ENCODE measurements at regions not wholly inside any gene's neighbourhood (a gene's known extent, or its start where the extent isn't known, plus 50 kb on each side); places are given as distances from the start of the nearest gene placed in this dataset.

DNA sequence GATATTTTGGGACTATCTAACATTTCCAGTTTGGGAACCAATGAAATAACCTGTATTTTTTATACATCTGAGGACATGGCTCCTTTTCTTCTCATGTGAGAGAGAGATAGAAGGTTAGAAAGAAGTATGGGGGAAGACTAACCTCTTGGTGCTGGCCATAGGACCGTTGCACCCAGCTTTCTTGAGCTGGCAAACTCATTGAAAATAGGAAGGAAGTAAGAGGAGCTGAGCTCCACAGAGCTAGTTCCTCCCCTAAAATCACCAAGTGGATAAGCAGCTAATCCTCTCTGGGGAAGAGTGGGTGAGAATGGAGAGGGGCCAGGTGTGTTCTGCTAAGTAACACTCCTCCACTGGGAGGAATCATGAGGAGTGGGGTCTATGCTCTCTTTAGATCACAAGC is 387.4 kb upstream of the CADM1 start:
- no peaks in the 10 kb centered on the region for H3K27me3 ChIP-seq
- H4K20me1 ChIP-seq (ENCODE audit: low read depth), result no peaks in the 10 kb centered on the region
- no peak overlapping the region for H3K4me3 Mint-ChIP-seq
- H3K36me3 Mint-ChIP-seq, result no peaks in the 10 kb centered on the region
- no peaks in the 10 kb centered on the region for H3K36me3 ChIP-seq
- H3K79me2 ChIP-seq (ENCODE audit: low read depth), result no peaks in the 10 kb centered on the region
- H3K4me2 ChIP-seq, result no peak overlapping the region
- H3K27ac ChIP-seq, result no peak overlapping the region
- TF ChIP-seq, protein P1, sequence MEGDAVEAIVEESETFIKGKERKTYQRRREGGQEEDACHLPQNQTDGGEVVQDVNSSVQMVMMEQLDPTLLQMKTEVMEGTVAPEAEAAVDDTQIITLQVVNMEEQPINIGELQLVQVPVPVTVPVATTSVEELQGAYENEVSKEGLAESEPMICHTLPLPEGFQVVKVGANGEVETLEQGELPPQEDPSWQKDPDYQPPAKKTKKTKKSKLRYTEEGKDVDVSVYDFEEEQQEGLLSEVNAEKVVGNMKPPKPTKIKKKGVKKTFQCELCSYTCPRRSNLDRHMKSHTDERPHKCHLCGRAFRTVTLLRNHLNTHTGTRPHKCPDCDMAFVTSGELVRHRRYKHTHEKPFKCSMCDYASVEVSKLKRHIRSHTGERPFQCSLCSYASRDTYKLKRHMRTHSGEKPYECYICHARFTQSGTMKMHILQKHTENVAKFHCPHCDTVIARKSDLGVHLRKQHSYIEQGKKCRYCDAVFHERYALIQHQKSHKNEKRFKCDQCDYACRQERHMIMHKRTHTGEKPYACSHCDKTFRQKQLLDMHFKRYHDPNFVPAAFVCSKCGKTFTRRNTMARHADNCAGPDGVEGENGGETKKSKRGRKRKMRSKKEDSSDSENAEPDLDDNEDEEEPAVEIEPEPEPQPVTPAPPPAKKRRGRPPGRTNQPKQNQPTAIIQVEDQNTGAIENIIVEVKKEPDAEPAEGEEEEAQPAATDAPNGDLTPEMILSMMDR (IDR thresholded peaks at IDR 0.05), result no peak
- TF ChIP-seq EZH2 (IDR thresholded peaks at IDR 0.05), result no peak
- no peak for TF ChIP-seq EZH2phosphoT487 (IDR thresholded peaks at IDR 0.05)
- DNase-seq (ENCODE audit: low spot score), result no peak
- peaks cover 6% of the 10 kb centered on the region for H3K4me1 Mint-ChIP-seq
- H3K4me1 ChIP-seq, result peaks cover 4% of the 10 kb centered on the region
- H3K9ac ChIP-seq, result no peak overlapping the region
- H3K27ac Mint-ChIP-seq, result no peak overlapping the region
- no peak overlapping the region for H3K4me3 ChIP-seq
- H3K27me3 Mint-ChIP-seq (ENCODE audit: insufficient read depth, low read depth), result peaks cover 9% of the 10 kb centered on the region
- H3K9me3 Mint-ChIP-seq, result no peaks in the 10 kb centered on the region
- H3K9me3 ChIP-seq (ENCODE audit: low read depth), result no peaks in the 10 kb centered on the region
- H2AFZ ChIP-seq (replicated peaks), result no peak overlapping the region
- H3F3A ChIP-seq (ENCODE audit: low read depth), result no peaks in the 10 kb centered on the region

GRCh38 chr11:115890500-115890899 is 386.3 kb upstream of the CADM1 start:
- Histone ChIP-seq H3K79me2 (ENCODE audit: low read depth) (no peaks in the 10 kb centered on the region), H3K36me3 (no peaks in the 10 kb centered on the region), H3K27ac (no peak overlapping the region), H3K4me3 (no peak overlapping the region), H3K9ac (no peak overlapping the region), H2AFZ (replicated peaks) (no peak overlapping the region), H3K4me2 (no peak overlapping the region), H3K4me1 (peaks cover 15% of the 10 kb centered on the region), H3K27me3 (no peaks in the 10 kb centered on the region), H3K9me3 (ENCODE audit: low read depth) (no peaks in the 10 kb centered on the region), H4K20me1 (ENCODE audit: low read depth) (no peaks in the 10 kb centered on the region), H3F3A (ENCODE audit: low read depth) (peaks cover 10% of the 10 kb centered on the region)
- Mint-ChIP-seq H3K4me1 (peaks cover 16% of the 10 kb centered on the region), H3K4me3 (no peak overlapping the region), H3K9me3 (no peaks in the 10 kb centered on the region), H3K27ac (no peak overlapping the region), H3K36me3 (no peaks in the 10 kb centered on the region), H3K27me3 (ENCODE audit: insufficient read depth, low read depth) (peaks cover 9% of the 10 kb centered on the region)
- TF ChIP-seq EZH2 (IDR thresholded peaks at IDR 0.05) (no peak), EZH2phosphoT487 (IDR thresholded peaks at IDR 0.05) (no peak)
- TF ChIP-seq, protein P1 (IDR thresholded peaks at IDR 0.05), result no peak
- DNase-seq (ENCODE audit: low spot score), result no peak

DNA sequence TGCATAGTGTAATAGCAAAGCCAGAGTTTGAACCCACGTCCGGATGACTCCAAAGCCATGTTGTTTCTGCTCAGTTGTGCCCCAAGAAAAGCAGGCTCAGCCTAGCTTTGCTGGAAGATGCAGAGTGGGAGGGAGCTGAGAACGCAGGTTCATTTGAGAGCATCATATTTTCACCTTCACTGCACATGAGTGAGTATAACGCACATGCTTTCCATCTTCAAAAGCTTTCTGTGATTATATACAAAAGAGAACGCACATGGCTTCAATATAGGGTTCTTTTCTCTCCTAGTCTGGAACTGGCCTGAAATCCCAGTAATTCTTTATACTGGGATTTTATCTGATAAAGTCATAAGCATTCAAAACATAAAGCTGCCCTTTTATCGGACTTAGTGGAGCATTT is 385.5 kb upstream of the CADM1 start:
- Histone ChIP-seq H3K9me3 (ENCODE audit: low read depth) (no peaks in the 10 kb centered on the region), H3K4me3 (no peak overlapping the region), H3K36me3 (no peaks in the 10 kb centered on the region), H4K20me1 (ENCODE audit: low read depth) (peaks cover 5% of the 10 kb centered on the region), H3F3A (ENCODE audit: low read depth) (peaks cover 18% of the 10 kb centered on the region), H3K27me3 (no peaks in the 10 kb centered on the region), H3K27ac (no peak overlapping the region), H3K9ac (no peak overlapping the region), H3K4me2 (no peak overlapping the region), H3K79me2 (ENCODE audit: low read depth) (no peaks in the 10 kb centered on the region), H2AFZ (replicated peaks) (no peak overlapping the region), H3K4me1 (peaks cover 23% of the 10 kb centered on the region)
- H3K4me1 Mint-ChIP-seq, result peaks cover 24% of the 10 kb centered on the region
- DNase-seq (ENCODE audit: low spot score), result no peak
- H3K27ac Mint-ChIP-seq, result no peak overlapping the region
- H3K9me3 Mint-ChIP-seq, result no peaks in the 10 kb centered on the region
- H3K4me3 Mint-ChIP-seq, result no peak overlapping the region
- peaks cover 9% of the 10 kb centered on the region for H3K27me3 Mint-ChIP-seq (ENCODE audit: insufficient read depth, low read depth)
- H3K36me3 Mint-ChIP-seq, result no peaks in the 10 kb centered on the region
- TF ChIP-seq EZH2 (IDR thresholded peaks at IDR 0.05) (no peak), EZH2phosphoT487 (IDR thresholded peaks at IDR 0.05) (no peak)
- TF ChIP-seq, protein P1 (IDR thresholded peaks at IDR 0.05), result no peak
